HepG2 (cell line): ENCODE measurements at regions not wholly inside any gene's neighbourhood (a gene's known extent, or its start where the extent isn't known, plus 50 kb on each side); places are given as distances from the start of the nearest gene placed in this dataset.
"Not testable (repeated sequence)": the region's sequence is repeated elsewhere in the genome, so short reads cannot be mapped to it uniquely, and the experiment has no call there.

Experiments
- ATAC-seq: fragments of 200-7000 bp; cut with Tn5 transposase; 3 replicates; pipeline ENCODE4 v1.9.1; 2020; ENCODE audit warnings: mild to moderate bottlenecking, moderate library complexity
- BruUV-seq: library from RNA; stranded (reverse); fragments of 400-500 nt; replicated peaks from 2 replicates; lab custom pipeline; 2021; lab: Mats Ljungman, UMichigan
- CTCF ChIA-PET: fragments of 300-600 bp; formaldehyde crosslinking; extraction: SDS; loops from one replicate; lab custom pipeline; 2021; ENCODE audit warnings: low total read pairs, inconsistent platforms, low intra/inter-chr PET ratio; lab: Yijun Ruan, JAX
- POLR2A ChIA-PET: fragments of 350-600 bp; sonication (Branson Sonifier 250); formaldehyde crosslinking; loops from one replicate; lab custom pipeline; 2020; ENCODE audit warnings: antibody characterized with exemption, inconsistent platforms; lab: Yijun Ruan, JAX
- DNase-seq: peaks from one replicate; pipeline ENCODE4 v3.0.0-alpha.2; 2015; ENCODE audit warnings: low spot score
- FAIRE-seq: peaks from 3 replicates; lab custom pipeline; 2011; peaks lifted over from hg19 to GRCh38; lab: Jason Lieb, UNC
- H2AFZ ChIP-seq: one replicate; pipeline ENCODE4 v1.6.1; 2011; ENCODE audit warnings: low read length, inconsistent platforms
- H3K27ac ChIP-seq: fragments of 300-600 bp; 3 replicates; pipeline ENCODE4 v1.8.0; 2011; ENCODE audit warnings: mixed run types, mild to moderate bottlenecking, mixed read lengths, low read length, inconsistent platforms; ENCODE audit not compliant: insufficient read depth; ENCODE audit errors: extremely low read length
- H3K27me3 ChIP-seq, 2 experiments: fragments of 200-600 bp in 1 of 2; 2 replicates in 1 of 2; 3 replicates in 1 of 2; pipeline versions ENCODE4 v1.6.0 to v1.8.0; 2011; ENCODE audit warnings: low read length in 2 of 2, mild to moderate bottlenecking in 2 of 2, moderate library complexity in 2 of 2, inconsistent platforms in 1 of 2; ENCODE audit not compliant: insufficient read depth in 2 of 2, control insufficient read depth in 1 of 2
- H3K36me3 ChIP-seq, 2 experiments: fragments of 200-600 bp in 1 of 2; replicated peaks in 1 of 2; 2 replicates in 1 of 2; 3 replicates in 1 of 2; pipeline versions ENCODE4 v1.5.1 to v1.8.0; 2011; ENCODE audit warnings: low read length in 2 of 2, inconsistent platforms in 1 of 2; ENCODE audit not compliant: insufficient read depth in 2 of 2, control insufficient read depth in 1 of 2
- H3K4me1 ChIP-seq: 2 replicates; pipeline ENCODE4 v1.5.1; 2012; ENCODE audit warnings: low read length, inconsistent platforms; ENCODE audit not compliant: insufficient read depth
- H3K4me2 ChIP-seq: 2 replicates; pipeline ENCODE4 v1.6.0; 2011; ENCODE audit warnings: low read depth, low read length, inconsistent platforms
- H3K4me3 ChIP-seq, 3 experiments: fragments of 200-600 bp in 1 of 3; sonication (generic), shearing (Covaris generic) in 1 of 3; replicated peaks in 1 of 3; 2 replicates each; pipeline ENCODE4 v1.5.1; 2011 to 2016; ENCODE audit warnings: low read length in 3 of 3, inconsistent platforms in 2 of 3, low read depth in 2 of 3, mild to moderate bottlenecking in 2 of 3, control low read depth in 1 of 3, mixed read lengths in 1 of 3; ENCODE audit not compliant: insufficient read depth in 1 of 3
- H3K79me2 ChIP-seq: one replicate; pipeline ENCODE4 v1.6.1; 2011; ENCODE audit warnings: low read length, inconsistent platforms; ENCODE audit not compliant: insufficient read depth
- H3K9ac ChIP-seq: 2 replicates; pipeline ENCODE4 v1.6.0; 2011; ENCODE audit warnings: mild to moderate bottlenecking, low read depth, low read length, inconsistent platforms; ENCODE audit not compliant: insufficient read depth
- H3K9me3 ChIP-seq: 2 replicates; pipeline ENCODE4 v1.5.1; 2012; ENCODE audit warnings: mild to moderate bottlenecking, low read length
- H4K20me1 ChIP-seq: 2 replicates; pipeline ENCODE4 v1.6.0; 2011; ENCODE audit warnings: inconsistent platforms, mild to moderate bottlenecking, low read length, moderate library complexity; ENCODE audit not compliant: insufficient read depth
- ZNF318 ChIP-seq: sonication (generic); formaldehyde crosslinking; IDR thresholded peaks from 2 replicates; pipeline ENCODE4 v1.4.0; 2020; ENCODE audit warnings: mild to moderate bottlenecking, missing genetic modification reagents
- WGBS: methylation state at CpG from one replicate; pipeline ENCODE4 v1.1.6; 2017; ENCODE audit warnings: low lambda C conversion rate; 5-methylcytosine and 5-hydroxymethylcytosine counted together
- in situ Hi-C: cut with HindIII; loops from 2 replicates; pipeline ENCODE4 v1.10.0; 2017; ENCODE audit warnings: low pct_unique_long_range_greater_than_20kb; ENCODE audit not compliant: extremely low pct_ligation_motif_present
- intact Hi-C: fragments of 100-400 bp; cut with micrococcal nuclease; formaldehyde crosslinking; loops from one replicate; pipeline ENCODE4 v1.10.0; 2022; ENCODE audit not compliant: unreplicated experiment

- no peak for TF ChIP-seq ZNF318 (CRISPR knock-in tag)
Observed at GRCh38 chr5:98187945-98188344, 585.5 kb upstream of the RGMB start (continued).

- H3K27me3 ChIP-seq, H3K4me1 ChIP-seq, H3K9ac ChIP-seq, H3K79me2 ChIP-seq, FAIRE-seq, H3K36me3 ChIP-seq, H2AFZ ChIP-seq, H3K4me2 ChIP-seq, H3K9me3 ChIP-seq, in situ Hi-C loops, POLR2A ChIA-PET, CTCF ChIA-PET, H4K20me1 ChIP-seq, BruUV-seq, intact Hi-C loops, ATAC-seq, DNase-seq, H3K4me3 ChIP-seq, H3K27ac ChIP-seq: not testable (repeated sequence)
- WGBS, result 4% methylated on average over 4 of the region's 4 CpGs
Observed at GRCh38 chr5:98190344-98190743, 583.1 kb upstream of the RGMB start.
